ENCODE measurements at regions not wholly inside any gene's neighbourhood (a gene's known extent, or its start where the extent isn't known, plus 50 kb on each side); places are given as distances from the start of the nearest gene placed in this dataset.

- TF ChIP-seq REST (IDR thresholded peaks at IDR 0.05; ENCODE audit: unreplicated experiment), result no peak
- no peak for TF ChIP-seq CTCF (conservative IDR thresholded peaks at IDR 0.05; ENCODE audit: low read depth in 2 of 2)
- TF ChIP-seq POLR2AphosphoS5 (IDR thresholded peaks at IDR 0.05; ENCODE audit: low read depth), result no peak
- TF ChIP-seq EZH2 (IDR thresholded peaks at IDR 0.05; ENCODE audit: low read depth, unreplicated experiment), result no peak
- no peak for TF ChIP-seq CREB1 (CRISPR knock-in tag; IDR thresholded peaks at IDR 0.05; ENCODE audit: low read depth)
- no peak for TF ChIP-seq ZNF114 (CRISPR knock-in tag; IDR thresholded peaks at IDR 0.05)
- TF ChIP-seq EZH2phosphoT487 (IDR thresholded peaks at IDR 0.05; ENCODE audit: unreplicated experiment), result no peak
- TF ChIP-seq, protein P1, sequence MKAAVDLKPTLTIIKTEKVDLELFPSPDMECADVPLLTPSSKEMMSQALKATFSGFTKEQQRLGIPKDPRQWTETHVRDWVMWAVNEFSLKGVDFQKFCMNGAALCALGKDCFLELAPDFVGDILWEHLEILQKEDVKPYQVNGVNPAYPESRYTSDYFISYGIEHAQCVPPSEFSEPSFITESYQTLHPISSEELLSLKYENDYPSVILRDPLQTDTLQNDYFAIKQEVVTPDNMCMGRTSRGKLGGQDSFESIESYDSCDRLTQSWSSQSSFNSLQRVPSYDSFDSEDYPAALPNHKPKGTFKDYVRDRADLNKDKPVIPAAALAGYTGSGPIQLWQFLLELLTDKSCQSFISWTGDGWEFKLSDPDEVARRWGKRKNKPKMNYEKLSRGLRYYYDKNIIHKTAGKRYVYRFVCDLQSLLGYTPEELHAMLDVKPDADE (IDR thresholded peaks at IDR 0.05), result no peak
- TF ChIP-seq STAT1 (IDR thresholded peaks at IDR 0.05; ENCODE audit: unreplicated experiment), result no peak
Observed at GRCh38 chr20:6998909-6999308, 231.4 kb downstream of the BMP2 start.

Data from GM23338 (cell line).